ENCODE measurements at regions not wholly inside any gene's neighbourhood (a gene's known extent, or its start where the extent isn't known, plus 50 kb on each side); places are given as distances from the start of the nearest gene placed in this dataset.

DNA sequence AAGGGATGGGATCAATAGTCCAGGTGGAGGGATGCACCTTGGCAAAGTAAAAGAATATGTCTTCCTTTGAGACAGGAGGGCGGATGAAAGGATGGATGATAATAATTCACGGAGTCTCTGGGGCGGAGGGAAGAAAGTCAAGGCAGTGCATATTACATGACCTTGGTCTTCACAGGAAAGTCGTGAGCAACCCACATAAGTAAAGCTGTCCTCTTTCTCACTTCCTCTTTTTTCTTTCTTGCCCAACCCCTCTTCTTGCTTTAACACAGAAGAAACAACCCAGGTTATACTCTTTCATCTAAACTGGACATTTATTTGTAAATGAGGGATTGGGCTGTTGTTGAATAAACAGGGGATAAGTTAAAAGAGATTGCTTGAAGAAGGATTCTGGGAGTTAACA is 168.7 kb upstream of the SKOR2 start:
- TF ChIP-seq, protein P1, sequence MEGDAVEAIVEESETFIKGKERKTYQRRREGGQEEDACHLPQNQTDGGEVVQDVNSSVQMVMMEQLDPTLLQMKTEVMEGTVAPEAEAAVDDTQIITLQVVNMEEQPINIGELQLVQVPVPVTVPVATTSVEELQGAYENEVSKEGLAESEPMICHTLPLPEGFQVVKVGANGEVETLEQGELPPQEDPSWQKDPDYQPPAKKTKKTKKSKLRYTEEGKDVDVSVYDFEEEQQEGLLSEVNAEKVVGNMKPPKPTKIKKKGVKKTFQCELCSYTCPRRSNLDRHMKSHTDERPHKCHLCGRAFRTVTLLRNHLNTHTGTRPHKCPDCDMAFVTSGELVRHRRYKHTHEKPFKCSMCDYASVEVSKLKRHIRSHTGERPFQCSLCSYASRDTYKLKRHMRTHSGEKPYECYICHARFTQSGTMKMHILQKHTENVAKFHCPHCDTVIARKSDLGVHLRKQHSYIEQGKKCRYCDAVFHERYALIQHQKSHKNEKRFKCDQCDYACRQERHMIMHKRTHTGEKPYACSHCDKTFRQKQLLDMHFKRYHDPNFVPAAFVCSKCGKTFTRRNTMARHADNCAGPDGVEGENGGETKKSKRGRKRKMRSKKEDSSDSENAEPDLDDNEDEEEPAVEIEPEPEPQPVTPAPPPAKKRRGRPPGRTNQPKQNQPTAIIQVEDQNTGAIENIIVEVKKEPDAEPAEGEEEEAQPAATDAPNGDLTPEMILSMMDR (conservative IDR thresholded peaks at IDR 0.05): no peak
- TF ChIP-seq EZH2 (IDR thresholded peaks at IDR 0.05; ENCODE audit: low read depth): no peak
